ENCODE measurements at regions not wholly inside any gene's neighbourhood (a gene's known extent, or its start where the extent isn't known, plus 50 kb on each side); places are given as distances from the start of the nearest gene placed in this dataset.
"Not testable (repeated sequence)": the region's sequence is repeated elsewhere in the genome, so short reads cannot be mapped to it uniquely, and the experiment has no call there.

GRCh38 chr16:29156511-29156910 lies 171.7 kb downstream of the LAT start:
- DNase-seq: no peak

- DNase-seq: not testable (repeated sequence)
Observed at GRCh38 chr16:29155866-29156200, 171.0 kb downstream of the LAT start.

GRCh38 chr16:29155131-29155865 lies 170.4 kb downstream of the LAT start:
- not testable (repeated sequence) for DNase-seq

GRCh38 chr16:29154676-29155121 lies 169.8 kb downstream of the LAT start:
- DNase-seq: no peak

- no peak for DNase-seq
Observed at GRCh38 chr16:29154088-29154487, 169.2 kb downstream of the LAT start.

- not testable (repeated sequence) for DNase-seq
Observed at GRCh38 chr16:29153307-29153706, 168.5 kb downstream of the LAT start.

GRCh38 chr16:29152544-29153031 lies 167.7 kb downstream of the LAT start:
- DNase-seq: not testable (repeated sequence)

GRCh38 chr16:29151317-29151716 lies 166.5 kb downstream of the LAT start:
- no peak for DNase-seq

GRCh38 chr16:29149912-29150311 lies 165.1 kb downstream of the LAT start:
- DNase-seq: not testable (repeated sequence)

GRCh38 chr16:29148867-29149272 lies 164.0 kb downstream of the LAT start:
- no peak for DNase-seq

GRCh38 chr16:29148131-29148691 lies 163.4 kb downstream of the LAT start:
- DNase-seq: no peak

- DNase-seq: not testable (repeated sequence)
Observed at GRCh38 chr16:29147710-29148109, 162.9 kb downstream of the LAT start.

- DNase-seq: not testable (repeated sequence)
Observed at GRCh38 chr16:29146808-29147643, 162.2 kb downstream of the LAT start.

- DNase-seq: no peak
Observed at GRCh38 chr16:29146266-29146665, 161.4 kb downstream of the LAT start.

- DNase-seq: not testable (repeated sequence)
Observed at GRCh38 chr16:29145486-29146225, 160.8 kb downstream of the LAT start.

GRCh38 chr16:29145086-29145485 lies 160.2 kb downstream of the LAT start:
- not testable (repeated sequence) for DNase-seq

GRCh38 chr16:29144669-29145062 lies 159.8 kb downstream of the LAT start:
- DNase-seq: not testable (repeated sequence)

GRCh38 chr16:29143739-29144668 lies 159.2 kb downstream of the LAT start:
- not testable (repeated sequence) for DNase-seq

GRCh38 chr16:29142506-29142905 lies 157.7 kb downstream of the LAT start:
- DNase-seq: not testable (repeated sequence)

- no peak for DNase-seq
Observed at GRCh38 chr16:29141586-29142324, 156.9 kb downstream of the LAT start.

- not testable (repeated sequence) for DNase-seq
Observed at GRCh38 chr16:29141121-29141520, 156.3 kb downstream of the LAT start.
